HG03064 (cell line): ENCODE measurements at regions not wholly inside any gene's neighbourhood (a gene's known extent, or its start where the extent isn't known, plus 50 kb on each side); places are given as distances from the start of the nearest gene placed in this dataset.
"Not testable (repeated sequence)": the region's sequence is repeated elsewhere in the genome, so short reads cannot be mapped to it uniquely, and the experiment has no call there.

Source experiments
- ATAC-seq: cut with Tn5 transposase; IDR thresholded peaks from one replicate; pipeline ENCODE4 v1.9.1; 2021; ENCODE audit warnings: low read depth; ENCODE audit not compliant: unreplicated experiment

DNA sequence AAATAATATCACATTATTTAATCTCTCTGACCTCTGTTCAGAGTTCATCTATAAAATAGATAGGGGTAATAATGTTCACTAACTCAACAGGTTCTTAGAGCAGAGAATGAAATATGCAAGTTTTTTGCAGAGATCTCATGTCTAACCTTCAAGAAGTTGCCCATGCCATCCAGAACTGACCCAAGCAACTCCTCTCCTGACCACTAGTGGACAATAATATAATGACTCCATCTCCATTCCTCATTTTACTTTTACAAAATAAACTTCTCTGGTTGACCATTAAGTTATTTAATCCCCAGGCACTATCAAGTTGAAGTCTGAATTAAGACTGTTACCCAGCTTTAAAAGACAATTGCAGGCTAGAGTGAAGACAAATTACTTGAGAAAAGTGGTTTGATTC lies 382.6 kb downstream of the KCNA4 start:
- ATAC-seq, result no peak

DNA sequence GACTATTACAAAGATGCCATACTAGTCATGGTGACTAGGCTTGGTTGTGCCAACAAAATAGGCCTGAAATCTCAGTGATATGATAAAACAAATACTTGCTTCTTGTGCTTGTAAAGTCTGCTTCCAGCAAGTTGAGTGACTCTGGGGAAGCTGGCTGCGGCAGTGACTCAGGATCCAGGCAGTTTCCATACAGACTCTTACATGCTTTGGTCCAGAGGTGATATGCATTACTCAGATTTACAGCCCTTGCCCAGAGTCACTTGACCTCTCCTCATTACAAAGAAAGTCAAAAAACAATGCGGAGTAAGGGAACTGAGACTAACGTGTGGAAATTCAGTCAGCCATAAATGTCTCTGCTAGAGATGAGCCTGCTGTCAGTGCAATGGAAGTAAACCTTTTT lies 387.5 kb downstream of the KCNA4 start:
- no peak for ATAC-seq

DNA sequence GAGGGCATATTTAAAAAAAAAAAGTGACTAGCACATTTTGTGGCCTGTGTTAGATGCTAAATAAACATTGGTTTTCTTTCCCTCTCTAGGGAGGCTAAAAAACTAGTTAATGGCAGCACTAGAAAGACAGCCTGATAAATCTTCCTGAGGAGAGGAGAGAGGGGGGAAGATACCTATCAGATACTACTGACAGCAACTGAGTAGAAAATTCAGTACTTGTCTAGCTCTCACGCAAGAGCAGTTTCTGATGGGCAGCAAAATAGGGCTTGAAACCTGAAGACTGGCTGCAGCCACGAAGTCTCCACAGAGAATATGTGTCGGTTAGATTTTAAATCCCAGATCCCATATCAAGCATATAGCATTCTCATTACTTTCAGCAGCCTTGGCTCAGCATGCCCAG lies 388.2 kb downstream of the KCNA4 start:
- no peak for ATAC-seq

DNA sequence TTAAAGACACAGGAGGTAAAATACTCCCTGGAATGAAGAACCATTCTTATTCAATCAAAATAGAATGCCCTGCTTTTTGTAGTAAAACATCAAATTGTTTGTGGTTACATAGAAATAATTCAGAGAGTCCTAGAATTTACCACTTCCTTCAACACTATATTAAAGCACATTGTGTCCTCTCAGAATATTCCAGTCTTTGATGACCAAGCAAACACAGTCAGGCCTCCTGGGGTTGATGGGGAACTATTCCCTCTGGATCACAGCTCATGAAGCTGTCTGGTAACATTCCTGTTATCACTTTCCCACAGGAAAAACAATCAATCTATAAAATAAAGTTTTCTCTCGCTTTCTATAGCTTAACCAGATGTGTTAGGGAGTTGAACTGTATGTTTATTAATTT lies 389.3 kb downstream of the KCNA4 start:
- no peak for ATAC-seq

DNA sequence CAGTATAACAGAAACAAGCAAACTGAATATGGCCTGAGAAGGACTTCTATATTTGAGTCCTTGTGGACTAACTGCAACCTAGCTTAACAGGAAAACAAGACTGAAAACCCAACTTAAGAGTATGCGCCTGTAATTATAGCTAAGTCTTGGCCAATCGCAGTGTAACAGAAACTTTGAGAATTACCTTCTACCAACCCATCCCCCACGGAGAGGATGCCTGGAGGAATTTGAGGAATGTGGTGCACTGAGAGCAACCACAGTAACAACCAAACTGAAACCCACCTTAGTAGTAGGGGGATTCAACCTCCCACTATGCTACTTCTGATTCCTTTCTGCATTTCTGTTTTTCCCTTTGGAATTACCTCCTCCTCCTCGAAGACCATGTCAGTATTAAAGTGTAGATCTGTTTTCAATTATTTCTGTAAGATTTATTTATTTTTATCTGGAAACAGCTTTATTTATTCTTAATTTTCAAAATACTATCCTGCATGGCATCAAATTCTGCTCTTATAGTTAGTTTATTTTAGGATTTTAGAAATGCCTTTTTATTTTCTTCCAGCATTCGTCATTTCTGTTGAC lies 393.6 kb downstream of the KCNA4 start:
- ATAC-seq, result no peak

DNA sequence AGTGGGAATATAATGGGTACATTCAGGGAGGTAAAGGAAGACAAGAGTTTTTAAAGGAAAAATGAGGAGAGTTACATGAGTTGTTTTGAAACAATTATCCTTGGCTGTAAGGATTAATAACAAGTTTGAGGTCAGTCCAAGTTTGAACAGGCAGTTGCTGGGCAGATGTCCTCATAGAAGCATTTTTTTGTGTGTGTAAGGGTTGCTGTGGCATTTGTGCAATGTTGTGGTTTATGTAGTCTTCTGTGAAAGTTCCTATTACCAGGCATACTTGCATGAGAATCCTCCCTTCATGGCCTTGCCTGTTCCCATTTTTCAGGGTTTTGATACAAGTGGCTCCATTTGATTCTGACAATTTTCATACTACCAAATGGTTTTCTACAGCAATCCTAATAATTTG lies 400.2 kb downstream of the KCNA4 start:
- no peak for ATAC-seq

DNA sequence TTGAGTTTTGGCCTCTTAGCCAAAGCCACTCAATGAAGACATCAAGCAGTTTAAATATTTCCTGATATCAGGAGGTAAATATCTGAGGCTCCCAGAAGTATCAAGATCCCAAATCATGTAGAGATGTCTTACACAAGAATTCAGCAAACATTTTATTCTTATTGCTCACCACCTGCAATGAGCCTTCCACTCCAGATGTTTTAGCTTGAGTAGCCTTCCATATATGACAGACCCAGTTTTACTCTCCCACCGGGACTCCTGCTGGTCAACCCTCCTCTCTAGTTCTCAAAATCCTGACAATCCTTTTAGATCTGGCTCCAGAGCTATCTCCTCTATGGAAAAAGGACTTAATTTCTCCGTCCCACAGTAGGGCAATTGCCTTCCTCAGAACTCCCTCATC lies 404.4 kb downstream of the KCNA4 start:
- ATAC-seq, result no peak

DNA sequence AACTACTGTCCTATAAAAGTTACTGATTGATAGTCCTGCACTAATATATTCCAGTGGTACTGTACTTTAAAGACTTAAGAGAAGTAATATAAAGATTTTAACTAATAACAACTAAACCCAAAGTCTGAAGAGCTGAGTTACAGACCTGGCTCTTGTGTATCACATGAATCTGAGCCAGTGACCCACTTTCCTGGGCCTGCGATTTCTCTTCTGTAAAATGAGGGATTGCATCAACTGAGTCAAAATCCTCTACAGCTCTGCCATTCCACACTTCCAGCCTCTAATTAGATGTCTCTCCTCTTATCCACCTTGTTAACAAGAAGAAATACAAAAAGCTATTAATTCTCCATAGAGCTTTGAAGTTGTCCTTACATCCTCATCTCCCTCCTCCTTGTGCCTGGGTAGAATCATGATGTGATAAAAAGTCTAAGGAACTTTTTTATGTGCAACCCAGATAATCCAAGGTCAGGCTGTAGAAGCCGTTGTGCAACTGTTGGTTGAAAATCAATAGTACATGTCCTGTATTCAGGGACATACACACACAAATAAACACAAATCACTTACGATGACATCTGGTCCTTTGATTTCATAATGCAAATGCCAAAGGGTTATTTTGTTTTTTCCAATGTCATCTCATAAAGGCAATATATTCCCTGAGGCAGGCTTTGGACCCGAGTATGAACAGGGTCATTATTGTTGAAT lies 410.3 kb downstream of the KCNA4 start:
- no peak for ATAC-seq

DNA sequence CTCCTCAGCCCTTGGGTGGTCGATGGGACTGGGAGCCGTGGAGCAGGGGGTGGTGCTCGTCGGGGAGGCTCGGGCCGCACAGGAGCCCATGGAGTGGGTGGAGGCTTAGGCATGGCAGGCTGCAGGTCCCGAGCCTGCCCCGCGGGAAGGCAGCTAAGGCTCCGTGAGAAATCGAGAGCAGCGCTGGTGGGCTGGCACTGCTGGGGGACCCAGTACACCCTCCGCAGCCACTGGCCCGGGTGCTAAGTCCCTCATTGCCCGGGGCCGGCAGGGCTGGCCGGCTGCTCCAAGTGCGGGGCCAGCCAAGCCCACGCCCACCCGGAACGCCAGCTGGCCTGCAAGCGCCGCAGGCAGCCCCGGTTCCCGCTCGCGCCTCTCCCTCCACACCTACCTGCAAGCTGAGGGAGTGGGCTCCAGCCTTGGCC lies 416.7 kb downstream of the KCNA4 start:
- ATAC-seq, result not testable (repeated sequence)

DNA sequence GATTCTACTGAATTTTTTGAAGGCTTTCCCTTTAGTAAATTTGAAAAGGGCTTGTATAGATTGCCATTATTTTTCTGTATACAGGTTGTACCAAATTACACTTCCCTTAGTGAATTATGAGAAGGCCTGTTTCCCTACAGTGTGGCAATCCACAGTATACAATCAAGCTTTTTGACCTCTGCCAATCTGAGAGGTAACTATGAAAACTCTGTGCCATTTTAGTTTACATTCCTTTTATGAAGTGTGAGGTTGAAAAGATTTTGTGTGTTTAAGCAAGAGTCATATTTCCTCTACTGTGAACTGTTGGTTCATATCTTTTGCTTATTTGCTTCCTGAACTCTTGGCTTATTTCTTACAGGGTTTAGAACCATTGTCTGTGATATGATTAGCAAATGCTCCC lies 432.5 kb downstream of the KCNA4 start:
- no peak for ATAC-seq

DNA sequence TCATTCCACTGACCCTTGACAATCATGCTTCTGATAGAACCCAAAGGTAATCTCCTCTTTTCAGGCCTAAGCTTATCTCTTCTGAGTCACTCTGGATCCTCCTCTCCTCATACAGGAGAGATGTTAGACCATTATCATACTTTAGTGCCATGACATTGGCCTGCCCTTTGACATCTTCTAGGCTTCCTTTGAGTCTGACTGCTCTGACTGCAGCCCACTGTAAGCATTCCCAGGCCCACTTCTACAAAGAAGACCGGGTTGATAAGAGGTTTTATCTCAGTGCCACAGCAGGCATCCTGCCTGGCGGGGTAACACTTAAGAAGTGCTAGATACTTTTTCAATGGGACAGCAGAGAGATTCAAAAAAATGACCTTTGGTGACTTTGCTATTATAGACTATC lies 438.0 kb downstream of the KCNA4 start:
- ATAC-seq, result no peak

DNA sequence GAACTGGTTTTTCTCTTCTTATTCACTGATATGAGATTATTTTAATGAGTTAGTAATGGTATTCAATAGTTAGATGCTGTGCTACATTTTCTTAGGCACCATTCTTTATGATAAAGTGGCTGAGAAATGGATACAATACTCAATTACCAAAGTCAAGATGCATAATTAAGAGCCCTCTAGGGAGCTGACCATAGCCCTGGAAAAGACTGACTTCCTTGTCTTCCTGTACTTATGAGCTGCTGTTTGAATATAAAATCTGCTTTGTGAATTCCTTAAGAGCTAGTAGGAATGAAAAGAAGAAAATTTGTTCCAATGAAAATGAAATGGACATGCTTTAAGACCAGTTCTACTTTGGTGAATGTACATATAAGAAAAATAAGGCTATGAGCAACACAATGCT lies 452.3 kb downstream of the KCNA4 start:
- no peak for ATAC-seq

DNA sequence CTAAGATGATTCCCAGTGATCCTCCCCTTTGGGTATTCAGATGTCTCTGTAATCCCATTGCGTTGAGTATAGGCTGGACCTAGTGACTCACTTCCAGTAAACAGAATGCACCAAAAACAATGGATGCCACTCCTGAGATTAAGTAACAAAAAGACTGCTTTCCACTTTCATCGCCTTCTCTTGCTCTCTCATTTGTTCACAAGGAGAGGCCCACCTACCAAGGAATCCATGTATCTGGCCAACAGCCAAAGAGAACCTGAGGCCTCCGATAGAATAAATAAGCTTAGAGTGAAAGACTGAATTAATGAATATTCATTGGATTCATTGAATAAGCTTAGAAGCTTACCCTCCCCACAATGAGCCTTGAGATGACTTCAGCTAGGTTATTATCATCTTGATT lies 454.6 kb downstream of the KCNA4 start:
- no peak for ATAC-seq

DNA sequence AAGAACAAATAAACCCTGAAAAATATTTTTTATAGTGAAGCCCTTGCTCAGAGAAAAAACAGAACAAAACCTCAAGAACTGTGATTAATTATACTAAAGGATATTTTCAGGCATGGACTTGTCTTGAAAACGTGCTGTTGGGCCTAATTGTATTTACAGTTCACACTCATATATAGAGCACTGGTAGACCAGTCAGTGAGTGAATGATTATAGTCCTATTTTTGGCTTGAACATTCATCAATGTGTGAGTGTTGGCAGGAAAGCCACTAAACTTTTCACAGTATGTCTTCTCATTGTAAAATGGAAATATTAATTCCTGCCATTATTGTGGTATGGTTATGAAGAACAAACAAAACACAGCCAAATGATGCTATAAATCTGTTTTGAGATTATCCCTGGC lies 462.8 kb downstream of the KCNA4 start:
- no peak for ATAC-seq

DNA sequence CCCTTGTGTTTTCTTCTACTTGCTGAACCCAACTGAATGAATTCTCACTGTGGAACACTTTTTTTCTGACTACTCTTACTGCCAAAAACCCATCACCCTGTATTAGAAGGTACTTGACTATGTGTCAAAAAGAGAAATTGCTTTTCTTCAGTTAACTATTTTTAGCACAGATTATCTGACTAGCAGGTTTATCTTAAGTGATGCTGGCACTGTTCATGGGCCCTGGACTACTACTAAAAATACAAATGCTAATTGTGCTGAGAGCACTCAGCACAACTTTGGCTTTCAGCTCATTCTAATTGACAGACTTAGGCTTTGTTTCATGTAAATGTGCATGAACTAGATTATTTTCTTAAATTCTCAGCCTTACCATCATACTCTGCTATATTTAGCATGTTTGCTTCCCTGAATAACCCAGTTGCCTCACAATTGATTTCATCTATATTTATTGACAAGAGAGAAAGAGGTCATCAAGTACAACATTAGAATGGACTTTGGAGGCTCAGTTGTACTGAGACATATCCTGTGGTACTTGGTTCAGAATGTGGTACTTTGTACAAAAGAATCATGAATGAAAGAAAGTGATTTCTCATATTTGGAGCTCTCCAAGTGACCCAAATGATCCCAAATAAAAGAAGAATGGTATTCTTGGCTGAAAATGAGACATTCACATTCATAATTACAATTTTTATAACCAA lies 478.3 kb downstream of the KCNA4 start:
- ATAC-seq, result no peak

DNA sequence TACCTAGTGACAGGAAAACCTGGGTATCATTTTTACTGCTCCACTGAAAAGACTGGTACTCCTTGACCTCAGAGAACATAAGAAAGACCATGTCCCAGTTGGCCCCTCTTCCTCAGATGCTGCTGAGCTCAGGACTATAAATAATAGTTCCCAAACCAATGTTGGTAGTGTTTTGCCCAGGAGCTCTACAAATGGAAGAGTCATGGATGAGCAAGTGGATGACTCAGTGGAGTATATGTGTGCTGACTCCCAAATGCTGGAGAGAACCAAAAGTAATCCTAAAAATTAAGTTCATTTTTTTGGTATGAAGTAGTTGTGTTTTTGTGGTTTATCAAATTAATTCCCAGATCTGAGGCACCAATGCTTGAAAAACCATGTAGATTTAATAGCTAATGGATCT lies 482.0 kb downstream of the KCNA4 start:
- no peak for ATAC-seq

DNA sequence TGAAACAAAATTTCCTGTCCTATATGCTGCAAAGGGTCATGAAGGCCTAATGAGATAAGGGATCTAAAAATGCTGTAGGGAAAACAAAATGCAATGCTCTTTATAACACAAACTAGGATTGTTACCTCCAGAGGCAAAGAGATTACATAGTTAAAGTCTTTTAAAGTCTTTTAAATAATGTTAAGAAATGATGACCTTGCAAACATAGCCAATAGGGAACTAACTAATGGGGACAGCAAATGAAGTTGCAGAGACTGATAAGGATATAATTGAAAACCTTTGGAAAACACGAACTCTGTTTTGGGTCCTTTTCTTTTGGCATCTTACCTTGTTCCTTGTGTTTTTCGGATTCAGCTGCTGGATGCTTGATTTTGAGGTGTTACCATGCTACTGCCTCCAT lies 485.9 kb downstream of the KCNA4 start:
- no peak for ATAC-seq

DNA sequence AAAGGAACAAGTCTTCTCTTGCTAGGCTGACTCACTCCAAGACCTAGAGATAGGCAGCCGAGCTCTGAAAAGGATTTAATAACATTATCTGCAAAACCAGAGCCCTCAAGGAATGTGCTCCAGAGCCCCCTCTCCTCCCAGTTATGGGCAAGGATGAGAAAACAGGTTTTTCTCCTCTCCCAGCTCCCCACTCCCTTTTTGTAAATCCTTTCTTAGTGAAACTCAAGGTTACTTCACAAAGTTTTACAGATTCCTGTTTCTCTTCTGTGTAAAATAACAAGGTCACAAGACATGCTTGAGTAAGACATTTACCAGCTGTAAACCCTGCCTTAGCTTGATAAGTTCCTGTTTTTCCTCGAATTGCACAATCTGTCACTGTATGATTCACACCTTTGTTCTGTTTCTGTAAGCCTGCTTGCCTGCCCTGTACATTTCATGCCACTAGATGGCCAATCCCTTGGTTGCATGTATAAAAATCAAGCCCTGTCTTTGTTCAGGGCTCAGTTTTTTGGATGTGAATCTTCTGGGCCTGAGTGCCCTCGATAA lies 489.4 kb downstream of the KCNA4 start:
- no peak for ATAC-seq

DNA sequence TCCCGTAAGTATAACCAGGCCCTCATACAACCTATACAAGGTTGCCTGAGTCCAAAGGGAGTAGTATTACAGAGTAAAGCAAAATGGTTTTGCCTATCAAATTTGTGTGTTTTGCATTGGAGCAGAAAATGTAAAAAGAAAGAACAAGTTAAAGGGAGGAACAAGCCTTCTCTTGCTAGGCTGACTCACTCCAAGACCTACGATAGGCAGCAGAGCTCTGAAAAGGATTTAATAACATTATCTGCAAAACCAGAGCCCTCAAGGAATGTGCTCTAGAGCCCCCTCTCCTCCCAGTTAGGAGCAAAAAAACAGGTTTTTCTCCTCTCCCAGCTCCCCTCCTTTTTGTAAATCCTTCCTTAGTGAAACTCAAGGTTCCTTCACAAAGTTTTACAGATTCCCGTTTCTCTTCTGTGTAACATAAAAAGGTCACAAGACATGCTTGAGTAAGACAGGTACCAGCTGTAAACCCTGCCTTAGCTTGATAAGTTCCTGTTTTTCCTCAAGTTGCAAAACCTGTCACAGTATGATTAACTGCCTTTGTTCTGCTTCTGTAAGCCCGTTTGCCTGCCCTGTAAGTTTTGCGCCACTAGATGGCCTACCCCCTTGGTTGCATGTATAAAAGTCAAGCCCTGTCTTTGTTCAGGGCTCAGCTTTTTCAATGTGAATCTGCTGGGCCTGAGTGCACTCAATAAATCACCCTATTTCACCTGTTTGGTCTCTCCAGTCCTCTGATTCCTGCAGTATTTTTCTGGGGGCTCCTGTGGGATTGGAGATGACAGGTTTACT lies 498.2 kb downstream of the KCNA4 start:
- no peak for ATAC-seq

DNA sequence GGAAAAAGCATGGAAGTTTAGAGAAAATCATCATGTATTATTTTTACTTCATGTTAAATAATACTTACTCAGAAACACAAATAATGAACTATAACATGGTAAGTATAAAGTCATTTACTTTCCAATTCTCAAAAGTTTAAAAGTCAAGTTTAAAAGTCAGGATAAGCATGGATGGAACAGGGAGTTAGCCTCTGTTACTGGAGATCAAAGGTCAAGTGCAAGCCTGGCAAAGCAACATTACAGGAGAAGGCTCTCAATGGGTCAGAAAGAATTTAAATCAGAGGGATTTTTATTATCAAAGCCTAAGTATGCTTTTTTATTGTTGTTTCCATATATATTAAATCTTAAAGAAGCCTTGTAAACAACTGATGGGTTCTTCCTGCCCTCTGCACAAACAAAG lies 505.4 kb downstream of the KCNA4 start:
- ATAC-seq, result no peak

DNA sequence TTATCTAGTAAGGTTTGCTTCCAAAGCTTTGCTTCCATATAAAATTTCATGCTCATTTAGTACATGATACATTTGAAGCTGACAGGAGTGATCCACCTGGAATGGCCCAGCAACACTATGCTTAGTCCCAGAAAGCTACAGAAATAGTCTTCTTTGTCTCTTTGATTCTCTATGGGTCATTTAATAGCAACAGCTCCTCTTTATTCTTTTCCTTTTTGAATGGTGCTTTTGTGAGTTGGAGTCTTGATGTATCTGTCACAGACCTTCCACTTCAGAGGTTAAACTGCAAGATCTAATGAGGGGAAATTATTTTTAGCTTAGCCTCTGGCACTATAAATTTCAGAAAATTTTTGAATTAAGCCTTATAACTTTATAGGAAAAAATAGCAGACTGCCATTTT lies 509.5 kb downstream of the KCNA4 start:
- no peak for ATAC-seq
